ENCODE measurements at regions not wholly inside any gene's neighbourhood (a gene's known extent, or its start where the extent isn't known, plus 50 kb on each side); places are given as distances from the start of the nearest gene placed in this dataset.

GRCh38 chr4:30903502-30904214 is 183.5 kb downstream of the PCDH7 start:
- TF ChIP-seq, protein P1, sequence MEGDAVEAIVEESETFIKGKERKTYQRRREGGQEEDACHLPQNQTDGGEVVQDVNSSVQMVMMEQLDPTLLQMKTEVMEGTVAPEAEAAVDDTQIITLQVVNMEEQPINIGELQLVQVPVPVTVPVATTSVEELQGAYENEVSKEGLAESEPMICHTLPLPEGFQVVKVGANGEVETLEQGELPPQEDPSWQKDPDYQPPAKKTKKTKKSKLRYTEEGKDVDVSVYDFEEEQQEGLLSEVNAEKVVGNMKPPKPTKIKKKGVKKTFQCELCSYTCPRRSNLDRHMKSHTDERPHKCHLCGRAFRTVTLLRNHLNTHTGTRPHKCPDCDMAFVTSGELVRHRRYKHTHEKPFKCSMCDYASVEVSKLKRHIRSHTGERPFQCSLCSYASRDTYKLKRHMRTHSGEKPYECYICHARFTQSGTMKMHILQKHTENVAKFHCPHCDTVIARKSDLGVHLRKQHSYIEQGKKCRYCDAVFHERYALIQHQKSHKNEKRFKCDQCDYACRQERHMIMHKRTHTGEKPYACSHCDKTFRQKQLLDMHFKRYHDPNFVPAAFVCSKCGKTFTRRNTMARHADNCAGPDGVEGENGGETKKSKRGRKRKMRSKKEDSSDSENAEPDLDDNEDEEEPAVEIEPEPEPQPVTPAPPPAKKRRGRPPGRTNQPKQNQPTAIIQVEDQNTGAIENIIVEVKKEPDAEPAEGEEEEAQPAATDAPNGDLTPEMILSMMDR (IDR thresholded peaks at IDR 0.05; ENCODE audit: low read length) = no peak
- TF ChIP-seq EZH2 (IDR thresholded peaks at IDR 0.05; ENCODE audit: borderline replicate concordance, low read length) = no peak

Measured in OCI-LY1 (cell line).